Vagina (tissue), 2 donors: ENCODE measurements at regions not wholly inside any gene's neighbourhood (a gene's known extent, or its start where the extent isn't known, plus 50 kb on each side); places are given as distances from the start of the nearest gene placed in this dataset.

Source experiments
- CTCF ChIP-seq, 3 experiments: fragments of 450-650 bp in 2 of 3; fragments of 200-600 bp in 1 of 3; sonication (generic) in 1 of 3; IDR thresholded peaks; one replicate each; pipeline ENCODE4 v1.5.1; 2017 to 2019; ENCODE audit warnings: antibody characterized with exemption in 3 of 3, mild to moderate bottlenecking in 2 of 3, moderate library complexity in 2 of 3
- POLR2A ChIP-seq, 2 donors: fragments of 450-650 bp; IDR thresholded peaks; one replicate each; pipeline ENCODE4 v1.6.1; 2017; ENCODE audit warnings: antibody characterized with exemption in 2 of 2, mild to moderate bottlenecking in 2 of 2, moderate library complexity in 2 of 2

DNA sequence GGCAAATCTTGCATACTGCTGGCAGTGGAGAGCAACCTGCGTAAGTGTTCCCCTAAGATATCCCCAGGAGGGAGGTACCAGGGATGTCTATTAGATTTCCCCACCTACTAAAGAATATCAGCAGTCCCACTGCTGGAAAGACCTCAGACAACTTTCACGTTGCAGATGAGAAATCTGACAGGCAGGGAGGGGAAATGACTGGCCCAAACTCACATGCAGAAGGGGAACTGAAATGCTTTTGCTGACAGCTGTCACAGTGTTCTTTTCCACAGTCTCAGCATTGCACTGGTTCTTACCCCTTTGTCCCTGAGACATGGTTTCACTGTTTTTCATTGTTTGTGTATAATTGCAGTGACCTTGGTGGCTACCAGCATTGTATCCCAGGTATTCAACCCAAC, 84.8 kb upstream of the ATP1A1 start:
- TF ChIP-seq CTCF (IDR thresholded peaks at IDR 0.05): no peak
- TF ChIP-seq POLR2A (IDR thresholded peaks at IDR 0.05): no peak
